ENCODE measurements at regions not wholly inside any gene's neighbourhood (a gene's known extent, or its start where the extent isn't known, plus 50 kb on each side); places are given as distances from the start of the nearest gene placed in this dataset.

- no peak for TF ChIP-seq CTCF (IDR thresholded peaks at IDR 0.05)
- no peak for TF ChIP-seq POLR2AphosphoS5 (IDR thresholded peaks at IDR 0.05; ENCODE audit: insufficient read depth in 1 of 2, low read depth in 1 of 2)
These were observed 90.2 kb upstream of the PRSS58 start for GRCh38 chr7:142348100-142348499.

All from vagina (tissue), 2 donors.